ENCODE measurements at regions not wholly inside any gene's neighbourhood (a gene's known extent, or its start where the extent isn't known, plus 50 kb on each side); places are given as distances from the start of the nearest gene placed in this dataset.

- Histone ChIP-seq H3K9ac (ENCODE audit: low read length) (no peak overlapping the region), H3K9me2 (ENCODE audit: insufficient read depth) (no peaks in the 10 kb centered on the region), H3K36me3 (ENCODE audit: control insufficient read depth in 1 of 2, insufficient read depth in 2 of 2, low read length in 2 of 2) (no peaks in the 10 kb centered on the region), H3K4me1 (ENCODE audit: control insufficient read depth in 1 of 2, insufficient read depth in 2 of 2, low read length in 2 of 2) (no peaks in the 10 kb centered on the region), H3K4me2 (ENCODE audit: low read length) (no peak overlapping the region), H2AFZ (ENCODE audit: low read depth, low read length, poor library complexity, severe bottlenecking) (no peak overlapping the region), H3K4me3 (replicated peaks in 1 of 2; ENCODE audit: low read depth in 1 of 2, low read length in 2 of 2) (no peak overlapping the region), H3K27ac (ENCODE audit: low read depth, low read length) (no peak overlapping the region), H3K27me3 (ENCODE audit: insufficient read depth, low read length) (no peaks in the 10 kb centered on the region), H3K9me3 (ENCODE audit: control insufficient read depth in 1 of 2, insufficient read depth in 1 of 2, low read depth in 1 of 2, low read length in 2 of 2) (peaks cover 3 to 17% of the 10 kb centered on the region in 2 experiments; a peak in 2 of 4 replicates), H4K20me1 (ENCODE audit: insufficient read depth) (no peaks in the 10 kb centered on the region), H3K79me2 (ENCODE audit: insufficient read depth, low read length) (no peaks in the 10 kb centered on the region)
- intact Hi-C loops (cut with micrococcal nuclease) = no loop called here
- ATAC-seq (no peak), DNase-seq (ENCODE audit: low read depth, low spot score) (no peak)
- POLR2A ChIA-PET = no interaction called here
- BruUV-seq (replicated peaks) = no TSS peak
- RAD21 ChIA-PET (ENCODE audit: low non-redundant PET in 1 of 2, low total read pairs in 2 of 2, uncharacterized antibody in 2 of 2, unreplicated experiment in 2 of 2) = no interaction called here
- CTCF ChIA-PET = no interaction called here
- TF ChIP-seq YY1 (IDR thresholded peaks at IDR 0.05; ENCODE audit: extremely low read depth, insufficient replicate concordance, low read depth, low read length) (no peak), RAD21 (IDR thresholded peaks at IDR 0.05; ENCODE audit: low read depth) (no peak), EZH2 (IDR thresholded peaks at IDR 0.05) (no peak), ZFX (IDR thresholded peaks at IDR 0.05) (no peak), MAX (IDR thresholded peaks at IDR 0.05) (no peak), CEBPB (IDR thresholded peaks at IDR 0.05; ENCODE audit: low read depth) (no peak), EZH2phosphoT487 (IDR thresholded peaks at IDR 0.05; ENCODE audit: borderline replicate concordance) (no peak), TCF7L2 (IDR thresholded peaks at IDR 0.05; ENCODE audit: borderline replicate concordance, extremely low read depth, insufficient read depth, insufficient read length) (no peak)
These were observed 473.2 kb upstream of the TECRL start for GRCh38 chr4:64882311-64883086.

- ATAC-seq = no peak
- Histone ChIP-seq H4K20me1 (ENCODE audit: insufficient read depth) (no peaks in the 10 kb centered on the region), H3K79me2 (ENCODE audit: insufficient read depth, low read length) (no peaks in the 10 kb centered on the region), H3K4me1 (ENCODE audit: control insufficient read depth in 1 of 2, insufficient read depth in 2 of 2, low read length in 2 of 2) (no peaks in the 10 kb centered on the region), H3K27ac (ENCODE audit: low read depth, low read length) (no peak overlapping the region), H3K27me3 (ENCODE audit: insufficient read depth, low read length) (no peaks in the 10 kb centered on the region), H3K9me3 (ENCODE audit: control insufficient read depth in 1 of 2, insufficient read depth in 1 of 2, low read depth in 1 of 2, low read length in 2 of 2) (peaks cover 3 to 13% of the 10 kb centered on the region in 2 experiments; a peak in 2 of 4 replicates), H3K4me3 (replicated peaks in 1 of 2; ENCODE audit: low read depth in 1 of 2, low read length in 2 of 2) (no peak overlapping the region), H3K36me3 (ENCODE audit: control insufficient read depth in 1 of 2, insufficient read depth in 2 of 2, low read length in 2 of 2) (no peaks in the 10 kb centered on the region), H3K9me2 (ENCODE audit: insufficient read depth) (no peaks in the 10 kb centered on the region), H3K9ac (ENCODE audit: low read length) (no peak overlapping the region), H3K4me2 (ENCODE audit: low read length) (no peak overlapping the region), H2AFZ (ENCODE audit: low read depth, low read length, poor library complexity, severe bottlenecking) (no peak overlapping the region)
- ChIA-PET POLR2A (no interaction called here), RAD21 (ENCODE audit: low non-redundant PET in 1 of 2, low total read pairs in 2 of 2, uncharacterized antibody in 2 of 2, unreplicated experiment in 2 of 2) (no interaction called here), CTCF (no interaction called here)
- intact Hi-C loops (cut with micrococcal nuclease) = no loop called here
- BruUV-seq (replicated peaks) = no TSS peak
- no peak for DNase-seq (ENCODE audit: low read depth, low spot score)
- no peak for TF ChIP-seq CTCF (IDR thresholded peaks at IDR 0.05 in 2 of 3, conservative IDR thresholded peaks at IDR 0.05 in 1 of 3; ENCODE audit: borderline replicate concordance in 1 of 3, insufficient read depth in 1 of 3, low read depth in 2 of 3, low read length in 2 of 3)
- no peak for TF ChIP-seq ELF1 (IDR thresholded peaks at IDR 0.05; ENCODE audit: borderline replicate concordance, low read depth)
- no peak for TF ChIP-seq CEBPB (IDR thresholded peaks at IDR 0.05; ENCODE audit: low read depth)
- TF ChIP-seq YY1 (IDR thresholded peaks at IDR 0.05; ENCODE audit: extremely low read depth, insufficient replicate concordance, low read depth, low read length) = no peak
- no peak for TF ChIP-seq SIN3A (IDR thresholded peaks at IDR 0.05; ENCODE audit: low read depth)
- TF ChIP-seq EZH2phosphoT487 (IDR thresholded peaks at IDR 0.05; ENCODE audit: borderline replicate concordance) = no peak
- no peak for TF ChIP-seq TCF7L2 (IDR thresholded peaks at IDR 0.05; ENCODE audit: borderline replicate concordance, extremely low read depth, insufficient read depth, insufficient read length)
- no peak for TF ChIP-seq SRF (IDR thresholded peaks at IDR 0.05; ENCODE audit: low read depth)
- no peak for TF ChIP-seq ZBTB33 (IDR thresholded peaks at IDR 0.05; ENCODE audit: extremely low read depth, insufficient replicate concordance, low read length)
- TF ChIP-seq EGR1 (IDR thresholded peaks at IDR 0.05; ENCODE audit: low read depth) = no peak
- TF ChIP-seq CBX3 (IDR thresholded peaks at IDR 0.05; ENCODE audit: low read depth) = no peak
These were observed 471.3 kb upstream of the TECRL start for GRCh38 chr4:64880557-64880956.

Data from HCT116 (cell line).